HepG2 (cell line): ENCODE measurements at regions not wholly inside any gene's neighbourhood (a gene's known extent, or its start where the extent isn't known, plus 50 kb on each side); places are given as distances from the start of the nearest gene placed in this dataset.

ENCODE experiments used
- ATAC-seq: fragments of 200-7000 bp; cut with Tn5 transposase; 3 replicates; pipeline ENCODE4 v1.9.1; 2020; ENCODE audit warnings: mild to moderate bottlenecking, moderate library complexity
- BruUV-seq: library from RNA; stranded (reverse); fragments of 400-500 nt; replicated peaks from 2 replicates; lab custom pipeline; 2021; lab: Mats Ljungman, UMichigan
- CTCF ChIA-PET: fragments of 300-600 bp; formaldehyde crosslinking; extraction: SDS; loops from one replicate; lab custom pipeline; 2021; ENCODE audit warnings: low total read pairs, inconsistent platforms, low intra/inter-chr PET ratio; lab: Yijun Ruan, JAX
- POLR2A ChIA-PET: fragments of 350-600 bp; sonication (Branson Sonifier 250); formaldehyde crosslinking; loops from one replicate; lab custom pipeline; 2020; ENCODE audit warnings: antibody characterized with exemption, inconsistent platforms; lab: Yijun Ruan, JAX
- DNase-seq: peaks from one replicate; pipeline ENCODE4 v3.0.0-alpha.2; 2015; ENCODE audit warnings: low spot score
- FAIRE-seq: peaks from 3 replicates; lab custom pipeline; 2011; peaks lifted over from hg19 to GRCh38; lab: Jason Lieb, UNC
- H2AFZ ChIP-seq: one replicate; pipeline ENCODE4 v1.6.1; 2011; ENCODE audit warnings: low read length, inconsistent platforms
- H3K27ac ChIP-seq: fragments of 300-600 bp; 3 replicates; pipeline ENCODE4 v1.8.0; 2011; ENCODE audit warnings: mixed run types, mild to moderate bottlenecking, mixed read lengths, low read length, inconsistent platforms; ENCODE audit not compliant: insufficient read depth; ENCODE audit errors: extremely low read length
- H3K27me3 ChIP-seq, 2 experiments: fragments of 200-600 bp in 1 of 2; 2 replicates in 1 of 2; 3 replicates in 1 of 2; pipeline versions ENCODE4 v1.6.0 to v1.8.0; 2011; ENCODE audit warnings: low read length in 2 of 2, mild to moderate bottlenecking in 2 of 2, moderate library complexity in 2 of 2, inconsistent platforms in 1 of 2; ENCODE audit not compliant: insufficient read depth in 2 of 2, control insufficient read depth in 1 of 2
- H3K36me3 ChIP-seq, 2 experiments: fragments of 200-600 bp in 1 of 2; replicated peaks in 1 of 2; 2 replicates in 1 of 2; 3 replicates in 1 of 2; pipeline versions ENCODE4 v1.5.1 to v1.8.0; 2011; ENCODE audit warnings: low read length in 2 of 2, inconsistent platforms in 1 of 2; ENCODE audit not compliant: insufficient read depth in 2 of 2, control insufficient read depth in 1 of 2
- H3K4me1 ChIP-seq: 2 replicates; pipeline ENCODE4 v1.5.1; 2012; ENCODE audit warnings: low read length, inconsistent platforms; ENCODE audit not compliant: insufficient read depth
- H3K4me2 ChIP-seq: 2 replicates; pipeline ENCODE4 v1.6.0; 2011; ENCODE audit warnings: low read depth, low read length, inconsistent platforms
- H3K4me3 ChIP-seq, 3 experiments: fragments of 200-600 bp in 1 of 3; sonication (generic), shearing (Covaris generic) in 1 of 3; replicated peaks in 1 of 3; 2 replicates each; pipeline ENCODE4 v1.5.1; 2011 to 2016; ENCODE audit warnings: low read length in 3 of 3, inconsistent platforms in 2 of 3, low read depth in 2 of 3, mild to moderate bottlenecking in 2 of 3, control low read depth in 1 of 3, mixed read lengths in 1 of 3; ENCODE audit not compliant: insufficient read depth in 1 of 3
- H3K79me2 ChIP-seq: one replicate; pipeline ENCODE4 v1.6.1; 2011; ENCODE audit warnings: low read length, inconsistent platforms; ENCODE audit not compliant: insufficient read depth
- H3K9ac ChIP-seq: 2 replicates; pipeline ENCODE4 v1.6.0; 2011; ENCODE audit warnings: mild to moderate bottlenecking, low read depth, low read length, inconsistent platforms; ENCODE audit not compliant: insufficient read depth
- H3K9me3 ChIP-seq: 2 replicates; pipeline ENCODE4 v1.5.1; 2012; ENCODE audit warnings: mild to moderate bottlenecking, low read length
- H4K20me1 ChIP-seq: 2 replicates; pipeline ENCODE4 v1.6.0; 2011; ENCODE audit warnings: inconsistent platforms, mild to moderate bottlenecking, low read length, moderate library complexity; ENCODE audit not compliant: insufficient read depth
- ELF1 ChIP-seq: sonication (generic); formaldehyde crosslinking; IDR thresholded peaks from 2 replicates; pipeline ENCODE4 v1.4.0; 2020; ENCODE audit warnings: missing genetic modification reagents
- KAT7 ChIP-seq: IDR thresholded peaks from 2 replicates; pipeline ENCODE4 v1.6.1; 2018; ENCODE audit warnings: borderline replicate concordance, missing compliant biosample characterization
- POLR2G ChIP-seq: fragments of 200-400 bp; formaldehyde crosslinking; IDR thresholded peaks from 2 replicates; pipeline ENCODE4 v1.6.1; 2018; ENCODE audit warnings: mild to moderate bottlenecking, low read depth, low read length, moderate library complexity
- RAD51 ChIP-seq: fragments of 450-650 bp; IDR thresholded peaks from 2 replicates; pipeline ENCODE4 v1.6.1; 2016; ENCODE audit warnings: borderline replicate concordance
- SP2 ChIP-seq: sonication (generic); formaldehyde crosslinking; IDR thresholded peaks from 2 replicates; pipeline ENCODE4 v1.5.1; 2020; ENCODE audit warnings: mild to moderate bottlenecking, missing genetic modification reagents
- TGIF2 ChIP-seq: IDR thresholded peaks from 2 replicates; pipeline ENCODE4 v1.6.1; 2016; ENCODE audit warnings: control low read depth, missing compliant biosample characterization
- ZBTB49 ChIP-seq: sonication (generic); formaldehyde crosslinking; IDR thresholded peaks from 2 replicates; pipeline ENCODE4 v1.4.0; 2020; ENCODE audit warnings: missing genetic modification reagents, borderline replicate concordance
- ZFP37 ChIP-seq: sonication (generic); formaldehyde crosslinking; IDR thresholded peaks from 2 replicates; pipeline ENCODE4 v1.4.0; 2020; ENCODE audit warnings: missing genetic modification reagents, borderline replicate concordance
- ZNF337 ChIP-seq: sonication (generic); formaldehyde crosslinking; IDR thresholded peaks from 2 replicates; pipeline ENCODE4 v1.5.1; 2020; ENCODE audit warnings: missing genetic modification reagents, low read depth, mild to moderate bottlenecking, borderline replicate concordance
- ZNF33A ChIP-seq: sonication (generic); formaldehyde crosslinking; IDR thresholded peaks from 2 replicates; pipeline ENCODE4 v1.5.1; 2020; ENCODE audit warnings: missing genetic modification reagents, mild to moderate bottlenecking, moderate library complexity, borderline replicate concordance
- ZNF598 ChIP-seq: sonication (generic); formaldehyde crosslinking; IDR thresholded peaks from 2 replicates; pipeline ENCODE4 v1.5.1; 2020; ENCODE audit warnings: mild to moderate bottlenecking, missing genetic modification reagents, borderline replicate concordance
- ZNF746 ChIP-seq: sonication (generic); formaldehyde crosslinking; IDR thresholded peaks from 2 replicates; pipeline ENCODE4 v1.8.0; 2022; ENCODE audit warnings: mild to moderate bottlenecking, missing genetic modification reagents
- WGBS: methylation state at CpG from one replicate; pipeline ENCODE4 v1.1.6; 2017; ENCODE audit warnings: low lambda C conversion rate; 5-methylcytosine and 5-hydroxymethylcytosine counted together
- in situ Hi-C: cut with HindIII; loops from 2 replicates; pipeline ENCODE4 v1.10.0; 2017; ENCODE audit warnings: low pct_unique_long_range_greater_than_20kb; ENCODE audit not compliant: extremely low pct_ligation_motif_present
- intact Hi-C: fragments of 100-400 bp; cut with micrococcal nuclease; formaldehyde crosslinking; loops from one replicate; pipeline ENCODE4 v1.10.0; 2022; ENCODE audit not compliant: unreplicated experiment
- TF ChIP-seq, protein P1 (sequence below): sonication (generic); formaldehyde crosslinking; IDR thresholded peaks from 2 replicates; pipeline ENCODE4 v1.4.0; 2020; ENCODE audit warnings: mild to moderate bottlenecking, missing genetic modification reagents

DNA sequence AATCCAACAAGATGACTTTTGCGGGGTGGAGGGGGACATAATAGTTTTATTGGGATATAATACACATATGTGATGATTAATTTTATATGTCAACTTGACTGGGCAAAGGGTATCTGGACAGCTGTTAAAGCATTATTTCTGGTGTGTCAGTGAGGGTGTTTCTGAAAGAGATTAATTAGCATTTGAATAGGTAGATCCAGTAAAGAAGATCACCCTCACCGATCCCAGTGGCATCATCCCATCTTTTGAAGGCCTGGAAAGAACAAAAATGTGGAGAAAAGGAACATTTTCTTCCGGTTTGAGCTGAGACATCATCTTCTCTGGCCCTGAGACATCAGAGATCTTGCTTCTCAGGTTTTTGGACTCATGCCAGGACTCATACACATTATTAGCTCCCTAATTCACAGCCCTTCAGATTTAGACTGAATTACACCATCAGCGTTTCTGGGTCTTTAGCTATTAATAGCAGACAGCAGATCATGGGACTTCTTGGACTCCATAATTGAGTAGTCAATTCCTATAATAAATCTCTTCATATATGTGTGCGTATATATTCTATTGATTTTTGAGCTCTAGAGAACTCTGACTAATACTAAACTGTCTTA is 283.6 kb downstream of the PCNX1 start:
- FAIRE-seq (no peak), ATAC-seq (no peak), DNase-seq (no peak)
- no peaks in the 10 kb centered on the region for H4K20me1 ChIP-seq
- no peaks in the 10 kb centered on the region for H3K79me2 ChIP-seq
- no peak overlapping the region for H2AFZ ChIP-seq
- H3K27ac ChIP-seq, result no peak overlapping the region
- POLR2A ChIA-PET, result no interaction called here
- H3K4me2 ChIP-seq, result no peak overlapping the region
- intact Hi-C loops, result no loop called here
- H3K27me3 ChIP-seq, result peaks cover 0 to 24% of the 10 kb centered on the region in 2 experiments; a peak in 1 of 5 replicates
- H3K9me3 ChIP-seq, result no peaks in the 10 kb centered on the region
- in situ Hi-C loops, result no loop called here
- no TSS peak for BruUV-seq
- 29% methylated on average over 5 of the region's 5 CpGs for WGBS
- TF ChIP-seq SP2 (no peak), ZNF337 (no peak), KAT7 (CRISPR knock-in tag) (no peak), POLR2G (no peak), ZNF746 (CRISPR knock-in tag) (no peak), ZNF598 (CRISPR knock-in tag) (no peak), ELF1 (CRISPR knock-in tag) (no peak)
- CTCF ChIA-PET, result no interaction called here
- H3K36me3 ChIP-seq, result no peaks in the 10 kb centered on the region
- H3K4me3 ChIP-seq, result no peak overlapping the region
- H3K4me1 ChIP-seq, result no peaks in the 10 kb centered on the region
- no peak overlapping the region for H3K9ac ChIP-seq

DNA sequence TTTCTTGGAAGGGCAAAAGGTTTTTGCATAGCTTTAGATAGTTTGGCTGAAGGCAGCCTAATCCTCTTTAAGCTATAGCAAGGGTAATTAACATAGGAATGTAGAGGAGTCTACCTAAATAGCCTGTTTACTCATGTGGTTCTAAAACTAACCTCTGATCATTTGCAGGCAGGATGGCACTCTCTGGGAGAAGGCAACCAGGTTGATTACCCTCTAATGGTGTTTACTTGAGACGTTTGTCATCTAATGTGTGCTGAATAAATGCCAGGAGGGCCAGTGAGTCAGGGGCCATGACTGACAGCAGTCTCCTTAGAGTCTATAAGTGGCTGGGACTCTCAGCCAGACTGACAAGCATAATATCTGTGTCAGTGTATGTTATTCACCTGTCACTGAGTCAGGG is 286.4 kb downstream of the PCNX1 start:
- Histone ChIP-seq H3K4me1 (no peaks in the 10 kb centered on the region), H3K4me2 (no peak overlapping the region), H3K27ac (no peak overlapping the region), H3K4me3 (no peak overlapping the region), H3K9ac (no peak overlapping the region), H3K36me3 (no peaks in the 10 kb centered on the region), H3K9me3 (no peaks in the 10 kb centered on the region), H3K27me3 (peaks cover 0 to 25% of the 10 kb centered on the region in 2 experiments; a peak in 1 of 5 replicates), H3K79me2 (no peaks in the 10 kb centered on the region), H4K20me1 (no peaks in the 10 kb centered on the region), H2AFZ (no peak overlapping the region)
- FAIRE-seq (no peak), DNase-seq (no peak), ATAC-seq (no peak)
- ChIA-PET POLR2A (no interaction called here), CTCF (no interaction called here)
- no CpG with 5 or more reads among the region's 1 CpG for WGBS
- no TSS peak for BruUV-seq
- in situ Hi-C loops (no loop called here), intact Hi-C loops (no loop called here)
- TF ChIP-seq RAD51, result no peak
- TF ChIP-seq ZBTB49 (CRISPR knock-in tag), result no peak
- TF ChIP-seq, protein P1, sequence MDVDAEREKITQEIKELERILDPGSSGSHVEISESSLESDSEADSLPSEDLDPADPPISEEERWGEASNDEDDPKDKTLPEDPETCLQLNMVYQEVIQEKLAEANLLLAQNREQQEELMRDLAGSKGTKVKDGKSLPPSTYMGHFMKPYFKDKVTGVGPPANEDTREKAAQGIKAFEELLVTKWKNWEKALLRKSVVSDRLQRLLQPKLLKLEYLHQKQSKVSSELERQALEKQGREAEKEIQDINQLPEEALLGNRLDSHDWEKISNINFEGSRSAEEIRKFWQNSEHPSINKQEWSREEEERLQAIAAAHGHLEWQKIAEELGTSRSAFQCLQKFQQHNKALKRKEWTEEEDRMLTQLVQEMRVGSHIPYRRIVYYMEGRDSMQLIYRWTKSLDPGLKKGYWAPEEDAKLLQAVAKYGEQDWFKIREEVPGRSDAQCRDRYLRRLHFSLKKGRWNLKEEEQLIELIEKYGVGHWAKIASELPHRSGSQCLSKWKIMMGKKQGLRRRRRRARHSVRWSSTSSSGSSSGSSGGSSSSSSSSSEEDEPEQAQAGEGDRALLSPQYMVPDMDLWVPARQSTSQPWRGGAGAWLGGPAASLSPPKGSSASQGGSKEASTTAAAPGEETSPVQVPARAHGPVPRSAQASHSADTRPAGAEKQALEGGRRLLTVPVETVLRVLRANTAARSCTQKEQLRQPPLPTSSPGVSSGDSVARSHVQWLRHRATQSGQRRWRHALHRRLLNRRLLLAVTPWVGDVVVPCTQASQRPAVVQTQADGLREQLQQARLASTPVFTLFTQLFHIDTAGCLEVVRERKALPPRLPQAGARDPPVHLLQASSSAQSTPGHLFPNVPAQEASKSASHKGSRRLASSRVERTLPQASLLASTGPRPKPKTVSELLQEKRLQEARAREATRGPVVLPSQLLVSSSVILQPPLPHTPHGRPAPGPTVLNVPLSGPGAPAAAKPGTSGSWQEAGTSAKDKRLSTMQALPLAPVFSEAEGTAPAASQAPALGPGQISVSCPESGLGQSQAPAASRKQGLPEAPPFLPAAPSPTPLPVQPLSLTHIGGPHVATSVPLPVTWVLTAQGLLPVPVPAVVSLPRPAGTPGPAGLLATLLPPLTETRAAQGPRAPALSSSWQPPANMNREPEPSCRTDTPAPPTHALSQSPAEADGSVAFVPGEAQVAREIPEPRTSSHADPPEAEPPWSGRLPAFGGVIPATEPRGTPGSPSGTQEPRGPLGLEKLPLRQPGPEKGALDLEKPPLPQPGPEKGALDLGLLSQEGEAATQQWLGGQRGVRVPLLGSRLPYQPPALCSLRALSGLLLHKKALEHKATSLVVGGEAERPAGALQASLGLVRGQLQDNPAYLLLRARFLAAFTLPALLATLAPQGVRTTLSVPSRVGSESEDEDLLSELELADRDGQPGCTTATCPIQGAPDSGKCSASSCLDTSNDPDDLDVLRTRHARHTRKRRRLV (CRISPR knock-in tag), result no peak
- TF ChIP-seq TGIF2 (CRISPR knock-in tag), result no peak
- no peak for TF ChIP-seq ZNF33A
- TF ChIP-seq ZFP37 (CRISPR knock-in tag), result no peak
